Esophagus (tissue), 2 donors: ENCODE measurements at regions not wholly inside any gene's neighbourhood (a gene's known extent, or its start where the extent isn't known, plus 50 kb on each side); places are given as distances from the start of the nearest gene placed in this dataset.

ENCODE experiments used
- H3K27ac ChIP-seq, 2 donors: one replicate each; pipeline ENCODE4 v1.5.1; 2013; ENCODE audit warnings: low read depth in 2 of 2, mild to moderate bottlenecking in 2 of 2, inconsistent platforms in 1 of 2, low read length in 1 of 2, moderate library complexity in 1 of 2
- H3K27me3 ChIP-seq, 2 donors: one replicate each; pipeline ENCODE4 v1.6.1; 2013; ENCODE audit warnings: low read length in 2 of 2, control low read depth in 1 of 2, mild to moderate bottlenecking in 1 of 2; ENCODE audit not compliant: insufficient read depth in 2 of 2, control insufficient read depth in 1 of 2
- H3K36me3 ChIP-seq, 2 donors: one replicate each; pipeline ENCODE4 v1.6.1; 2013; ENCODE audit warnings: low read length in 1 of 2; ENCODE audit not compliant: control insufficient read depth in 2 of 2, insufficient read depth in 2 of 2
- H3K4me1 ChIP-seq, 2 donors: one replicate each; pipeline ENCODE4 v1.6.1; 2013; ENCODE audit warnings: low read length in 1 of 2; ENCODE audit not compliant: control insufficient read depth in 2 of 2, insufficient read depth in 2 of 2
- H3K4me3 ChIP-seq, 2 donors: one replicate each; pipeline ENCODE4 v1.5.1; 2013; ENCODE audit warnings: low read length in 2 of 2, mild to moderate bottlenecking in 2 of 2, low read depth in 1 of 2, moderate library complexity in 1 of 2
- H3K9me3 ChIP-seq, 2 donors: one replicate each; pipeline ENCODE4 v1.6.1; 2013; ENCODE audit warnings: mild to moderate bottlenecking in 2 of 2, low read depth in 1 of 2, low read length in 1 of 2, moderate library complexity in 1 of 2; ENCODE audit not compliant: control insufficient read depth in 2 of 2, insufficient read depth in 1 of 2
- WGBS, 2 donors: extraction: QIAGEN DNeasy Blood & Tissue Kit; methylation state at CpG; one replicate each; pipeline ENCODE4 v1.1.7; 2013; 5-methylcytosine and 5-hydroxymethylcytosine counted together
- donor health status: healthy with polysubstance abuse.
- donor health status: Bipolar disorder and iron deficiency.

GRCh38 chr3:166420071-166420470 is 582.8 kb upstream of the BCHE start:
- WGBS, 2 donors: 77 to 83% methylated on average over 2 of the region's 2 CpGs
- Histone ChIP-seq H3K4me3 (no peak overlapping the region), H3K27me3 (no peaks in the 10 kb centered on the region), H3K36me3 (no peaks in the 10 kb centered on the region), H3K4me1 (no peaks in the 10 kb centered on the region), H3K27ac (no peak overlapping the region), H3K9me3 (peaks cover 0 to 6% of the 10 kb centered on the region in 2 donors)

- Histone ChIP-seq H3K4me3 (no peak overlapping the region), H3K27me3 (no peaks in the 10 kb centered on the region), H3K36me3 (no peaks in the 10 kb centered on the region), H3K27ac (no peak overlapping the region), H3K4me1 (no peaks in the 10 kb centered on the region), H3K9me3 (no peaks in the 10 kb centered on the region)
- WGBS, 2 donors: 31 to 40% methylated on average over 1 of the region's 1 CpG
Observed at GRCh38 chr3:166405896-166406295, 568.7 kb upstream of the BCHE start.

DNA sequence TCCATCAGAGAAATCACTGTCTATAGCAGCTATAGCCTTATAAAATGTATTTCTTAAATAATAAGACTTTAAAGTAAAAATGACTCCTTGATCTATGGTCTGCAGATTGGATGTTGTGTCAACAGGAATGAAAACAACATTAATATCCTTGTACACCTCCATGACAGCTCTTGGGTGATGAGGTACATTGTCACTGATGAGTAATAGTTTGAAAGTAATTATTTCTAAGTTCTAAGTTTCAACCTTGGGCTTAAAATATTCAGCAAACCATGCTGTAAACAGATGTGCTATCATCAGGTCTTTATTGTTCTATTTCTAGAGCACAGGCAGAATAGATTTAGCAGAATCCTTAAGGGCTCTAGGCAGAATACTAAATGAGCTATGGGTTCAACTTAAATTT is 568.2 kb upstream of the BCHE start:
- Histone ChIP-seq H3K27me3 (no peaks in the 10 kb centered on the region), H3K36me3 (no peaks in the 10 kb centered on the region), H3K9me3 (no peaks in the 10 kb centered on the region), H3K4me3 (no peak overlapping the region), H3K4me1 (no peaks in the 10 kb centered on the region), H3K27ac (no peak overlapping the region)

GRCh38 chr3:166390303-166390702 is 553.1 kb upstream of the BCHE start:
- no peaks in the 10 kb centered on the region for H3K4me1 ChIP-seq

GRCh38 chr3:166388321-166388720 is 551.1 kb upstream of the BCHE start:
- H3K4me1 ChIP-seq: no peaks in the 10 kb centered on the region
- no peaks in the 10 kb centered on the region for H3K27me3 ChIP-seq

More at GRCh38 chr3:166390303-166390702, 553.1 kb upstream of the BCHE start:
- no peak overlapping the region for H3K4me3 ChIP-seq
- H3K27ac ChIP-seq: no peak overlapping the region
- H3K27me3 ChIP-seq: no peaks in the 10 kb centered on the region
- no peaks in the 10 kb centered on the region for H3K9me3 ChIP-seq
- H3K36me3 ChIP-seq: no peaks in the 10 kb centered on the region

GRCh38 chr3:166372571-166373106 is 535.4 kb upstream of the BCHE start:
- Histone ChIP-seq H3K4me1 (no peaks in the 10 kb centered on the region), H3K4me3 (no peak overlapping the region), H3K9me3 (no peaks in the 10 kb centered on the region), H3K27ac (no peak overlapping the region), H3K27me3 (no peaks in the 10 kb centered on the region), H3K36me3 (no peaks in the 10 kb centered on the region)
- WGBS, 2 donors: 64 to 71% methylated on average over 1 of the region's 1 CpG

More at GRCh38 chr3:166388321-166388720, 551.1 kb upstream of the BCHE start:
- H3K9me3 ChIP-seq: no peaks in the 10 kb centered on the region
- H3K4me3 ChIP-seq: no peak overlapping the region
- WGBS, 2 donors: 84 to 88% methylated on average over 2 of the region's 2 CpGs
- no peak overlapping the region for H3K27ac ChIP-seq
- H3K36me3 ChIP-seq: no peaks in the 10 kb centered on the region

DNA sequence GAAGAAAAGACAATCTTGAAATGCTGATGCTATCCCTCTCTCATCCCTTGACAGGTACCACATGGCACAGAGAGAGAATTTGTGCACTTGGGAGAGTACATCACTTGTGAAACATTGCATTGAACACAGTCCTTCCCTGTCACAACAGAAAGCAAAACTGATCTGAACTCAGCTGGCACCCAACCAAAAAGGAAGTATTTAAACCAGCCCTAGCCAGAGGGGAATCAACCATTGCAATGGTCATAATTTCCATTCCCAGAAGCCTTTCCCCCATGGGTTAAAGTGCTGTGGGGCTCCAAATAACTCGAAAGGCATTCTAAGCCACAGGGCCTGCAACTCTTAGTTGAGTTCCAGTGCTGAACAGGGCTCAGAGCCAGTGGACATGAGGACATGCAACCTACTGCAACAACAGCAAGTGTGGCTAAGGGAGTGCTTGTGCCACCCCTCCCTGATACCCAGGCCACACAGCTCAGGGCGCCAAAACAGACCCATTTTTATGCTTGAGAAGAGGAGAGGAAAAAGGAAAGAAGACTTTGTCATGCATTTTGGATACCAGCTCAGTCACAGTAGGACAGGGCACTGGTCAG is 530.8 kb upstream of the BCHE start:
- Histone ChIP-seq H3K27me3 (no peaks in the 10 kb centered on the region), H3K27ac (no peak overlapping the region), H3K4me3 (no peak overlapping the region), H3K9me3 (no peaks in the 10 kb centered on the region), H3K4me1 (no peaks in the 10 kb centered on the region), H3K36me3 (no peaks in the 10 kb centered on the region)
- 39 to 45% methylated on average over 2 of the region's 2 CpGs for WGBS, 2 donors

DNA sequence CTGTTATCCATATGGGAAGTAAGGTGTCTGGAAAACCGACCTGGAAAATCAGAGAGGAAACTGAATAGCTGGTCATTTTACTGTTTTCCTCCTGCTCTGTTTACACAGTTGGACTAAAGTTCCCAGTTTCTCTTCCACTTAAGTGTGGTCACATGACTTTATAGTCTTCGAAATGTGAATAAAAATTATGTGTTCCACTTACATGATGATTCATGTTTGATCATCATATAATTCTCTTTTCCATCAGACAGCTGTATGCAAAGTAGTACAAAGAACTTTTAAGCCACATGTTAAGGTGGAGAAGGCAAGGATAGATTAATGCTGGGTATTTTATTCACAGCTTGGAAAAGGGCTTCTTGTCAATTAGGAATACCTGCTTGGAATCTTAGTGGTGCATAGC is 525.5 kb upstream of the BCHE start:
- H3K36me3 ChIP-seq: no peaks in the 10 kb centered on the region
- no peak overlapping the region for H3K4me3 ChIP-seq
- 50 to 53% methylated on average over 2 of the region's 2 CpGs for WGBS, 2 donors
- H3K27me3 ChIP-seq: no peaks in the 10 kb centered on the region
- no peak overlapping the region for H3K27ac ChIP-seq
- H3K9me3 ChIP-seq: no peaks in the 10 kb centered on the region
- H3K4me1 ChIP-seq: no peaks in the 10 kb centered on the region

DNA sequence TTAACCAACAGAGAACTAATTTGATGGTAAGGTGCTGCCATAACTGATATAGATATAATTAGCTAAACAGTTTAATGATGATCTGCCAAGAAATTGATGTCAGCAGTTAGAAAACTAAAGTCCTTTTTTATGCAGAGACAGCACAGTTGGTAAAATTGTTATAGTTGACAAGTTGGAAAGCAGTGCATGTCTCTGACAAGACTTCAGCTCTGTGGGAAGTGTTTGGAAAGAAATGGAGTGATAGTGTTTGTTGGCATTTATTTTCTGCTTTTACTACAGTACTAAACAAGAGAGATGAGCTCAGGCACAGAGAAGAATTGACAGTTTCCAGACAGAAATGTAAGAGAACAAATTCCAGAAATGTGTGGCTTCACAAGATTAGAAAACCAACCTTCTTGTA is 523.5 kb upstream of the BCHE start:
- Histone ChIP-seq H3K27ac (no peak overlapping the region), H3K9me3 (no peaks in the 10 kb centered on the region), H3K4me3 (no peak overlapping the region), H3K27me3 (no peaks in the 10 kb centered on the region), H3K4me1 (no peaks in the 10 kb centered on the region), H3K36me3 (no peaks in the 10 kb centered on the region)

DNA sequence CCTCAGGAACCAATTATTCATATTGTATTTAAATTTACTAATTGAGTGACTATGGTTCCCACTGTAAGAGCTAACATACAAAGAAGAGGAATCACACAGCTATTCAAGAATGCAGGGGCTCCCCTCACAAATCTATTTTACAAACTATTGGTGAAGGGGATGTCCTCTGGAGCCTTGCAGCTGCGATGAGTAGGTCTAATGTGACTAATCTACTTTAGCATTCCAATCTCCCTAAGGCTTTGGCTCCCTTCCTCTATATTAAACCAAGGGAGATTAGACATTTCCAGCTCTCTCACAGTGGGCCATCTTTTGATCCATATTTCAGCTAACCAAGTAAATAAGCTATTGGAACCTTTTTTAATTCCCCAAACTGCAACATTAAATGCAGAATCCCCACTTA is 514.2 kb upstream of the BCHE start:
- Histone ChIP-seq H3K27ac (no peak overlapping the region), H3K9me3 (peaks cover 0 to 3% of the 10 kb centered on the region in 2 donors), H3K4me1 (no peaks in the 10 kb centered on the region), H3K27me3 (no peaks in the 10 kb centered on the region), H3K4me3 (no peak overlapping the region), H3K36me3 (no peaks in the 10 kb centered on the region)
- WGBS, 2 donors: 40 to 60% methylated on average over 1 of the region's 1 CpG
